ENCODE measurements at regions not wholly inside any gene's neighbourhood (a gene's known extent, or its start where the extent isn't known, plus 50 kb on each side); places are given as distances from the start of the nearest gene placed in this dataset.

GRCh38 chr6:95413789-95414188 is 163.5 kb upstream of the MANEA start:
- no peaks in the 10 kb centered on the region for H3K4me1 ChIP-seq (ENCODE audit: control insufficient read depth, extremely low read depth, insufficient read depth, low read length)
- no peak overlapping the region for H3K27ac ChIP-seq (ENCODE audit: insufficient read depth, low read depth, low read length)
- ChIA-PET CTCF (no interaction called here), POLR2A (no interaction called here)
- no peaks in the 10 kb centered on the region for H3K36me3 ChIP-seq (ENCODE audit: control insufficient read depth in 2 of 2, extremely low read depth in 1 of 2, insufficient read depth in 2 of 2, low read length in 2 of 2)
- H2AFZ ChIP-seq (ENCODE audit: low read depth, low read length), result no peak overlapping the region
- intact Hi-C loops (cut with micrococcal nuclease) (no loop called here), dilution Hi-C loops (cut with MboI; ENCODE audit: extremely low pct_ligation_motif_present, low sequenced_read_pairs) (no loop called here)
- H3K4me2 ChIP-seq (ENCODE audit: insufficient read depth, low read length), result no peak overlapping the region
- no peak overlapping the region for H3K4me3 ChIP-seq (replicated peaks in 1 of 3; ENCODE audit: insufficient read depth in 1 of 3, low read depth in 1 of 3, low read length in 3 of 3)
- no TSS peak for BruUV-seq (replicated peaks)
- no peak overlapping the region for H3K9ac ChIP-seq (replicated peaks; ENCODE audit: extremely low read depth, insufficient read depth, low read length)
- no peaks in the 10 kb centered on the region for H3K9me1 ChIP-seq (replicated peaks; ENCODE audit: control insufficient read depth, extremely low read depth, insufficient read depth, low read length)
- no peaks in the 10 kb centered on the region for H3K79me2 ChIP-seq (ENCODE audit: control insufficient read depth, insufficient read depth, low read length)
- TF ChIP-seq CTCF (IDR thresholded peaks at IDR 0.05; ENCODE audit: extremely low read depth in 1 of 2, insufficient read depth in 1 of 2, low read depth in 1 of 2, low read length in 2 of 2), result no peak
- no peak for TF ChIP-seq EZH2 (IDR thresholded peaks at IDR 0.05; ENCODE audit: borderline replicate concordance, low read depth, low read length, severe bottlenecking)
- TF ChIP-seq POLR2AphosphoS5 (IDR thresholded peaks at IDR 0.05; ENCODE audit: insufficient read depth, low read depth, low read length), result no peak
- TF ChIP-seq JUN (IDR thresholded peaks at IDR 0.05; ENCODE audit: borderline replicate concordance, insufficient read depth, insufficient read length, low read depth), result no peak
- TF ChIP-seq, protein P1, sequence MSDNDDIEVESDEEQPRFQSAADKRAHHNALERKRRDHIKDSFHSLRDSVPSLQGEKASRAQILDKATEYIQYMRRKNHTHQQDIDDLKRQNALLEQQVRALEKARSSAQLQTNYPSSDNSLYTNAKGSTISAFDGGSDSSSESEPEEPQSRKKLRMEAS (IDR thresholded peaks at IDR 0.05; ENCODE audit: insufficient read depth, insufficient read length), result no peak
- TF ChIP-seq FOS (IDR thresholded peaks at IDR 0.05; ENCODE audit: borderline replicate concordance, insufficient read depth, low read length), result no peak
- no peak for TF ChIP-seq POLR2A (IDR thresholded peaks at IDR 0.05; ENCODE audit: low read depth, low read length)
- no peak for TF ChIP-seq GATA2 (IDR thresholded peaks at IDR 0.05; ENCODE audit: insufficient read depth, insufficient read length, low read depth, low read length)
- TF ChIP-seq MYC (IDR thresholded peaks at IDR 0.05; ENCODE audit: low read depth, low read length), result no peak
- no peak for FAIRE-seq
- H3K9me3 ChIP-seq (replicated peaks; ENCODE audit: control insufficient read depth, insufficient read depth, low read length), result no peaks in the 10 kb centered on the region
- no peaks in the 10 kb centered on the region for H4K20me1 ChIP-seq (replicated peaks; ENCODE audit: control insufficient read depth, extremely low read depth, insufficient read depth, low read length)
- H3K27me3 ChIP-seq (ENCODE audit: control insufficient read depth in 2 of 2, insufficient read depth in 2 of 2, low read length in 2 of 2), result no peaks in the 10 kb centered on the region
- no peak for DNase-seq (ENCODE audit: low read depth, low spot score)

Data from endothelial cell of umbilical vein (primary cell).